Right atrium auricular region (tissue), 2 donors: ENCODE measurements at regions not wholly inside any gene's neighbourhood (a gene's known extent, or its start where the extent isn't known, plus 50 kb on each side); places are given as distances from the start of the nearest gene placed in this dataset.

Experiments
- DNase-seq: peaks from one replicate; pipeline ENCODE4 v3.0.0-alpha.2; 2019; ENCODE audit warnings: low spot score
- H3K27ac ChIP-seq, 2 donors: fragments of 200-600 bp; sonication (generic); 1 replicate in 1 of 2; 2 replicates in 1 of 2; pipeline ENCODE4 v1.5.1; 2016 to 2019
- H3K27me3 ChIP-seq, 2 donors: fragments of 200-600 bp; sonication (generic); one replicate each; pipeline versions ENCODE4 v1.5.1 to v1.6.0; 2017 to 2019
- H3K36me3 ChIP-seq: fragments of 200-600 bp; sonication (generic); one replicate; pipeline ENCODE4 v1.5.1; 2016
- H3K4me1 ChIP-seq, 2 donors: fragments of 200-600 bp; sonication (generic); one replicate each; pipeline versions ENCODE4 v1.5.1 to v1.6.0; 2017 to 2019
- H3K4me3 ChIP-seq, 2 donors: fragments of 200-600 bp; sonication (generic); 1 replicate in 1 of 2; 2 replicates in 1 of 2; pipeline ENCODE4 v1.5.1; 2017 to 2019; ENCODE audit warnings: mild to moderate bottlenecking in 1 of 2, moderate library complexity in 1 of 2
- H3K9me3 ChIP-seq, 2 donors: fragments of 200-600 bp; sonication (generic); one replicate each; pipeline ENCODE4 v1.5.1; 2019
- CTCF ChIP-seq, 2 donors: fragments of 200-600 bp; sonication (generic); IDR thresholded peaks; one replicate each; pipeline ENCODE4 v1.5.1; 2019; ENCODE audit warnings: antibody characterized with exemption in 2 of 2

DNA sequence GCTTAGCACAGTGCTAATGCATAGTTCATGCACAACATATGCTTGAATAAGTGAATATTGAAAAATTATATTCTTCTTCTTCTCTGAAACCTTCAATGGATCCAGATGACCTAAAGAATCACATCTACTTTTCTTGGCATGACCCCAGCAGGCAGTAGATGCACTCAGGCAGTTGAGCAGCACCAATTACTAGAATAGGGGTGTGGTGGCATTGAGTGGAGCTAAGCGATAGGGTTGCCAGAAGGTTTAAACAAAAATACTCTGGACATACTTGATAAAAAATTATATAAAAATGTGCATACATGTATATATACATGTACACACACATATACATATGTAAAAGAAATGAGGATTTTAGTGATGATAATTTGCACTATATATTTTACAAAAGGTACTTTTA, 81.8 kb downstream of the NFKBIZ start:
- H3K4me3 ChIP-seq = no peak overlapping the region
- H3K9me3 ChIP-seq = no peaks in the 10 kb centered on the region
- DNase-seq = no peak
- no peak overlapping the region for H3K27ac ChIP-seq
- no peaks in the 10 kb centered on the region for H3K4me1 ChIP-seq
- TF ChIP-seq CTCF (IDR thresholded peaks at IDR 0.05) = no peak
- H3K27me3 ChIP-seq = no peaks in the 10 kb centered on the region
- H3K36me3 ChIP-seq = no peaks in the 10 kb centered on the region

DNA sequence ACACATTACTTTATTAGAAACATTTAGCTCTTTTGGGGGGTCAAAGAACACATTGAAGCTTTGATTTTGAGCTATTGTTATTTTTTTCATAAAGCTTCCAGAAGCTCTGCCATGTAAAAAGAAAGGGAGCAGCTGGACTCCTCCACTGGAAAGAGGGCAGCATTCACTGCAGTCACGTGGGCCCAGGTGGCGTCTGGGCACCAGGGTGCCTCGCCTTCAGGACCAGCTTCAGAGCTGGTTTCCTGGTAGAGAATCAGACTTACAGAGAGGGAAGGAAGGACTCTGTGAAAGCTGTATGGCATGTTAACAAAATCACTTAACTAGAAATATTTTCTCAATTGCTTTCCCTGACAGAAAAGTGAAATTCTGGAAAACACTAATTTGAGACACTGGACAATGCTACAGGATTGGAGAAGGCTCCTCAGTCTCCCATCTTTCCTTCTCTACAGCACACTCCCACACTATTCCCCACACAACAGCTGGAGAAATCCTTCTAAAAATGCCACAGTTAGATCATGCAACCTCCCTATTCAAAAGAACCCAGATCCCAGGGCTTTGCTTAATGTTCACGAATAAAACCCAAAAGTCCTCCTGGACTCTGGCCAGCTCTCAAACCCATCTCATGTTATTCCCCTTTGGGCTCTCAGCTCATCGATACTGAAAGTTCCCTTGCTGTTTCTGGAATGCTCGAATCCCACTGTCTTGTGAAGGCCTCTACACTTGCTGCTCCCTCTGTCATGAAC, 83.2 kb downstream of the NFKBIZ start:
- no peak overlapping the region for H3K27ac ChIP-seq
- TF ChIP-seq CTCF (IDR thresholded peaks at IDR 0.05) = no peak
- H3K27me3 ChIP-seq = no peaks in the 10 kb centered on the region
- H3K36me3 ChIP-seq = no peaks in the 10 kb centered on the region
- H3K9me3 ChIP-seq = no peaks in the 10 kb centered on the region
- H3K4me3 ChIP-seq = no peak overlapping the region
- peaks cover 0 to 2% of the 10 kb centered on the region in 2 donors for H3K4me1 ChIP-seq
- no peak for DNase-seq

- Histone ChIP-seq H3K27ac (peak overlapping the region; percentile 3 to 46), H3K27me3 (no peaks in the 10 kb centered on the region), H3K36me3 (no peaks in the 10 kb centered on the region), H3K4me1 (peaks cover 0 to 41% of the 10 kb centered on the region in 2 donors), H3K9me3 (no peaks in the 10 kb centered on the region), H3K4me3 (no peak overlapping the region)
- no peak for TF ChIP-seq CTCF (IDR thresholded peaks at IDR 0.05)
- DNase-seq = no peak
These were observed 87.4 kb downstream of the NFKBIZ start for GRCh38 chr3:101936419-101937356.

DNA sequence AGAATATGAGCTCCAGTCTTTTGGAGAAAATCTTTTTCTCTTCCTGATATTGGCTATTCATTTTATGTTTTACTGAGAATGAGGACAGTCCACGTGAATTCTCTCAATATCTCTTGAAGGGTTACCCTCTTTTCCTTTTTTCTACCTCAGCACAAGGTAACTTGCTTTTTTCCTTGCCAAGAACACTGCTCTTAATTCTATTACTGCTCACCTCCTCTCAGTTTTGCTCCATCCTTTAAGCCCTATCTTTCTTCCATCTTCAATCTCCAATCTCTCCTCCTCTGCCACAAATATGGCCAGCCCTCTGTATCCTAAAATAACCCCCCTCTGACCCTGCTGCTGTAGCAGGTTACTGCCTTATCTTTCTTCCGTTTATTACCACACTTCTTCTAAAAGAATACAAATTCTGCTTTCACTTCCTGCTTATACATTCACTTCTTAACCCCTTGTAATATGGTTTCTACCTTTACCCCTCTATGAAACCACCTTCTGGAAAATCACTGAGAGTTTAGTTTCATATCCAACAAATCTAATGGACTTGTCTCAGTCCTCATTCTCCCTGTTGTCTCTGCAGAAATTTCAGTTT, 89.0 kb downstream of the NFKBIZ start:
- H3K4me1 ChIP-seq = peaks cover 0 to 48% of the 10 kb centered on the region in 2 donors

More for the DNA sequence above, 89.0 kb downstream of the NFKBIZ start:
- no peaks in the 10 kb centered on the region for H3K36me3 ChIP-seq
- no peak overlapping the region for H3K27ac ChIP-seq
- no peaks in the 10 kb centered on the region for H3K9me3 ChIP-seq
- no peak overlapping the region for H3K4me3 ChIP-seq
- TF ChIP-seq CTCF (IDR thresholded peaks at IDR 0.05) = no peak
- DNase-seq = no peak
- no peaks in the 10 kb centered on the region for H3K27me3 ChIP-seq
